ENCODE measurements at regions not wholly inside any gene's neighbourhood (a gene's known extent, or its start where the extent isn't known, plus 50 kb on each side); places are given as distances from the start of the nearest gene placed in this dataset.

GRCh38 chr13:58376349-58376748 is 744.8 kb downstream of the PCDH17 start:
- TF ChIP-seq CTCF (IDR thresholded peaks at IDR 0.05) (no peak), RFX5 (IDR thresholded peaks at IDR 0.05; ENCODE audit: low read length) (no peak), REST (IDR thresholded peaks at IDR 0.05; ENCODE audit: low read depth, low read length) (no peak), POLR2AphosphoS5 (IDR thresholded peaks at IDR 0.05; ENCODE audit: low read depth, low read length) (no peak), GATA2 (CRISPR knock-in tag; IDR thresholded peaks at IDR 0.05) (no peak), USF2 (IDR thresholded peaks at IDR 0.05; ENCODE audit: borderline replicate concordance, low read depth, low read length) (no peak), YY1 (IDR thresholded peaks at IDR 0.05; ENCODE audit: low read depth) (no peak), EP300 (IDR thresholded peaks at IDR 0.05; ENCODE audit: borderline replicate concordance in 1 of 2, low read depth in 1 of 2, low read length in 1 of 2) (no peak), MAX (IDR thresholded peaks at IDR 0.05; ENCODE audit: low read depth) (no peak), FOSL2 (IDR thresholded peaks at IDR 0.05; ENCODE audit: borderline replicate concordance, low read depth) (no peak), TEAD4 (IDR thresholded peaks at IDR 0.05; ENCODE audit: borderline replicate concordance, insufficient read depth) (no peak), EZH2phosphoT487 (IDR thresholded peaks at IDR 0.05; ENCODE audit: borderline replicate concordance, low read depth) (no peak), ZBTB33 (IDR thresholded peaks at IDR 0.05; ENCODE audit: borderline replicate concordance, low read depth) (no peak), RAD21 (IDR thresholded peaks at IDR 0.05; ENCODE audit: low read length) (no peak)
